Mammary epithelial cell (primary cell): ENCODE measurements at regions not wholly inside any gene's neighbourhood (a gene's known extent, or its start where the extent isn't known, plus 50 kb on each side); places are given as distances from the start of the nearest gene placed in this dataset.

ENCODE experiments used
- EZH2 ChIP-seq: IDR thresholded peaks from 2 replicates; pipeline ENCODE4 v1.6.1; 2012; ENCODE audit warnings: low read length, inconsistent platforms, borderline replicate concordance
- TF ChIP-seq, protein P1 (sequence below), 2 donors: IDR thresholded peaks in 1 of 2; conservative IDR thresholded peaks in 1 of 2; 2 replicates each; pipeline ENCODE4 v1.5.1; 2011 to 2012; ENCODE audit warnings: inconsistent platforms in 2 of 2, low read length in 2 of 2, mild to moderate bottlenecking in 2 of 2, control low read depth in 1 of 2, low read depth in 1 of 2; ENCODE audit not compliant: insufficient read depth in 1 of 2; ENCODE audit errors: extremely low read depth in 1 of 2

DNA sequence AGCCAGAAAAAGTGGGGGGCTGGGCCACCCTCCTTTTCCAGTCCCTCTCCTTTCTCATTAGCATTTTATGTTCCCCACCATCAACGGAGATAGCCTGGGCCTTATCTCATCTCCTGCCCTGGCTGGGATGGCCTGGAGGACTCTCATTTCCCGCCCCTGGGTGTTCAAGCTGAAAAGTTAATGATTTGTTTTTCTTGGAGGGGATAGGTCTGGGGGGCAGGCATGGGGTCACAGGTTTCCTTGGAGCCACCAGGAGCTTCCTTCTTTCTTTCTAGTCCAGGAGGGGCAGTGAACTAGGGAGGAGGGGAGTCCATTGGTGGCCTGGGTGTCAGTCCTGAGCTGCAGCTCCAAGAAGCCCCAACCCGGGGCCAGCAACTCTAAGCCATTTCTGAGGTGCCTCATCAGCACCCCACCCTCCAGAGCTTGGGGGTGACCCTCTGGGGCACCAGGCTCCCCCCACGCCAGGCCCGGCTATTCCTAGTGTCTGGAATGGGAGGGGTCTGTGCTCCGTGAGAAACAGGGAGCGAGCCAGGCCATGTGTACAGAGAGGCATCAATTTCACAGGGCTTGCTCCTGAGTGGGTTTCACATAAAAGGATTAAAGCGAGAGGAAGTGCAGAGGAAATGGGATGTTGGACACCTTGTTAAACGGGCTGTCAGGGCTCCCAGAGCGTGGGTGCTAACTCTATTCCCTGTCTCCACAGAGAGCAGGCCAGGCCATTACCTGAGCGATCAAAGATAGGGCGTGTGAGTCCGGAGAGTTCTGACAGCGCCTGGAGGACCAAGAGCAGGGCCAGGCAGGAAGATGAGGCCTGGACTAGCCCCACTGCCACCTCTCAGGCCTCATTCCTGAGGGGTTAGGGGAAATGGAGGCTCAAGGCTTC lies 90.6 kb upstream of the LHX1 start:
- TF ChIP-seq, protein P1, sequence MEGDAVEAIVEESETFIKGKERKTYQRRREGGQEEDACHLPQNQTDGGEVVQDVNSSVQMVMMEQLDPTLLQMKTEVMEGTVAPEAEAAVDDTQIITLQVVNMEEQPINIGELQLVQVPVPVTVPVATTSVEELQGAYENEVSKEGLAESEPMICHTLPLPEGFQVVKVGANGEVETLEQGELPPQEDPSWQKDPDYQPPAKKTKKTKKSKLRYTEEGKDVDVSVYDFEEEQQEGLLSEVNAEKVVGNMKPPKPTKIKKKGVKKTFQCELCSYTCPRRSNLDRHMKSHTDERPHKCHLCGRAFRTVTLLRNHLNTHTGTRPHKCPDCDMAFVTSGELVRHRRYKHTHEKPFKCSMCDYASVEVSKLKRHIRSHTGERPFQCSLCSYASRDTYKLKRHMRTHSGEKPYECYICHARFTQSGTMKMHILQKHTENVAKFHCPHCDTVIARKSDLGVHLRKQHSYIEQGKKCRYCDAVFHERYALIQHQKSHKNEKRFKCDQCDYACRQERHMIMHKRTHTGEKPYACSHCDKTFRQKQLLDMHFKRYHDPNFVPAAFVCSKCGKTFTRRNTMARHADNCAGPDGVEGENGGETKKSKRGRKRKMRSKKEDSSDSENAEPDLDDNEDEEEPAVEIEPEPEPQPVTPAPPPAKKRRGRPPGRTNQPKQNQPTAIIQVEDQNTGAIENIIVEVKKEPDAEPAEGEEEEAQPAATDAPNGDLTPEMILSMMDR (conservative IDR thresholded peaks at IDR 0.05 in 1 of 2, IDR thresholded peaks at IDR 0.05 in 1 of 2; ENCODE audit: extremely low read depth in 1 of 2, insufficient read depth in 1 of 2, low read depth in 1 of 2, low read length in 2 of 2), result no peak
- TF ChIP-seq EZH2, result no peak
